GM12878 (cell line): ENCODE measurements at regions not wholly inside any gene's neighbourhood (a gene's known extent, or its start where the extent isn't known, plus 50 kb on each side); places are given as distances from the start of the nearest gene placed in this dataset.

ENCODE experiments used
- CEBPB ChIP-seq, 2 experiments: fragments of 150-350 bp in 1 of 2; IDR thresholded peaks; 2 replicates each; pipeline ENCODE4 v1.6.1; 2012 to 2014; ENCODE audit warnings: low read depth in 2 of 2, low read length in 2 of 2, borderline replicate concordance in 1 of 2, inconsistent platforms in 1 of 2
- CREM ChIP-seq: IDR thresholded peaks from 2 replicates; pipeline ENCODE4 v1.6.1; 2014; ENCODE audit warnings: antibody characterized with exemption, low read depth
- CUX1 ChIP-seq: IDR thresholded peaks from 2 replicates; pipeline ENCODE4 v1.6.1; 2012; ENCODE audit warnings: improper control_type of control experiment, low read depth, low read length; ENCODE audit not compliant: insufficient replicate concordance
- ELK1 ChIP-seq: IDR thresholded peaks from 2 replicates; pipeline ENCODE4 v1.6.1; 2012; ENCODE audit warnings: low read depth, low read length, improper control_type of control experiment
- ESRRA ChIP-seq: IDR thresholded peaks from 2 replicates; pipeline ENCODE4 v1.6.1; 2012; ENCODE audit warnings: mild to moderate bottlenecking, low read length, improper control_type of control experiment
- FOXK2 ChIP-seq: fragments of 450-650 bp; IDR thresholded peaks from 2 replicates; pipeline ENCODE4 v1.6.1; 2017; ENCODE audit warnings: mild to moderate bottlenecking, moderate library complexity
- HCFC1 ChIP-seq: fragments of 150-350 bp; IDR thresholded peaks from 2 replicates; pipeline ENCODE4 v1.6.1; 2014; ENCODE audit warnings: low read length
- HDAC2 ChIP-seq: fragments of 200-600 bp; sonication (generic); IDR thresholded peaks from 2 replicates; pipeline ENCODE4 v1.6.1; 2017
- IKZF1 ChIP-seq: fragments of 450-650 bp; conservative IDR thresholded peaks from 2 replicates; pipeline ENCODE4 v1.6.1; 2017; ENCODE audit warnings: antibody characterized with exemption, mild to moderate bottlenecking
- IKZF2 ChIP-seq, 2 experiments: fragments of 450-650 bp; IDR thresholded peaks; 2 replicates each; pipeline ENCODE4 v1.6.1; 2017; ENCODE audit warnings: mild to moderate bottlenecking in 2 of 2, moderate library complexity in 2 of 2
- KDM1A ChIP-seq: fragments of 200-600 bp; sonication (generic); IDR thresholded peaks from 2 replicates; pipeline ENCODE4 v1.6.1; 2016; ENCODE audit warnings: borderline replicate concordance
- KLF5 ChIP-seq: fragments of 450-650 bp; IDR thresholded peaks from 2 replicates; pipeline ENCODE4 v1.6.1; 2014; ENCODE audit warnings: mild to moderate bottlenecking; ENCODE audit not compliant: partially characterized antibody
- MAX ChIP-seq: IDR thresholded peaks from 2 replicates; pipeline ENCODE4 v1.6.1; 2012; ENCODE audit warnings: low read depth, low read length, improper control_type of control experiment
- MTA2 ChIP-seq: fragments of 450-650 bp; IDR thresholded peaks from 2 replicates; pipeline ENCODE4 v1.6.1; 2016; ENCODE audit warnings: low read depth, mild to moderate bottlenecking, moderate library complexity
- MTA3 ChIP-seq: IDR thresholded peaks from 2 replicates; pipeline ENCODE4 v1.6.1; 2012; ENCODE audit warnings: low read length, inconsistent platforms, borderline replicate concordance
- NBN ChIP-seq: fragments of 450-650 bp; IDR thresholded peaks from 2 replicates; pipeline ENCODE4 v1.6.1; 2016
- NKRF ChIP-seq: fragments of 450-650 bp; conservative IDR thresholded peaks from 2 replicates; pipeline ENCODE4 v1.6.1; 2017; ENCODE audit warnings: mild to moderate bottlenecking, moderate library complexity
- NRF1 ChIP-seq: conservative IDR thresholded peaks from 2 replicates; pipeline ENCODE4 v1.6.1; 2011; ENCODE audit warnings: mild to moderate bottlenecking, low read depth, low read length, improper control_type of control experiment
- PKNOX1 ChIP-seq: fragments of 450-650 bp; IDR thresholded peaks from 2 replicates; pipeline ENCODE4 v1.6.1; 2016; ENCODE audit warnings: mild to moderate bottlenecking
- SIX5 ChIP-seq: IDR thresholded peaks from 2 replicates; pipeline ENCODE4 v1.6.1; 2011; ENCODE audit warnings: mild to moderate bottlenecking, low read depth, low read length, moderate library complexity; ENCODE audit not compliant: severe bottlenecking
- SMAD1 ChIP-seq: fragments of 450-650 bp; IDR thresholded peaks from 2 replicates; pipeline ENCODE4 v1.6.1; 2018; ENCODE audit warnings: mild to moderate bottlenecking, low read depth; ENCODE audit not compliant: partially characterized antibody
- SMC3 ChIP-seq: IDR thresholded peaks from 2 replicates; pipeline ENCODE4 v1.6.1; 2011; ENCODE audit warnings: low read length, improper control_type of control experiment, borderline replicate concordance
- TARDBP ChIP-seq: IDR thresholded peaks from 2 replicates; pipeline ENCODE4 v1.6.1; 2016; ENCODE audit warnings: borderline replicate concordance
- ZNF217 ChIP-seq: fragments of 450-650 bp; IDR thresholded peaks from 2 replicates; pipeline ENCODE4 v1.6.1; 2017; ENCODE audit warnings: antibody characterized with exemption, mild to moderate bottlenecking

- TF ChIP-seq ELK1, result no peak
- TF ChIP-seq MTA3, result peak; percentile 66; the same call in 1 of the 2 replicates
- TF ChIP-seq IKZF2 (IDR thresholded peaks at IDR 0.05), result peak; percentile 63 to 71; a peak in 3 of 4 replicates
- no peak for TF ChIP-seq PKNOX1
- TF ChIP-seq SMC3, result no peak
- TF ChIP-seq NKRF, result no peak
- TF ChIP-seq HDAC2, result no peak
- TF ChIP-seq CEBPB (IDR thresholded peaks at IDR 0.05; ENCODE audit: borderline replicate concordance in 1 of 2, low read depth in 2 of 2, low read length in 2 of 2), result no peak
- peak; percentile 37; the same call in 1 of the 2 replicates for TF ChIP-seq CREM
- no peak for TF ChIP-seq ESRRA
- TF ChIP-seq SIX5, result no peak
- peak; percentile 78 for TF ChIP-seq IKZF1
- no peak for TF ChIP-seq KDM1A
- no peak for TF ChIP-seq HCFC1
- TF ChIP-seq KLF5, result no peak
- TF ChIP-seq ZNF217, result no peak
- no peak for TF ChIP-seq CUX1
- TF ChIP-seq SMAD1, result no peak
- TF ChIP-seq FOXK2, result no peak
- no peak for TF ChIP-seq NRF1
- no peak for TF ChIP-seq TARDBP
- TF ChIP-seq MTA2, result peak; percentile 63
- TF ChIP-seq MAX, result no peak
- peak; percentile 67; the same call in 1 of the 2 replicates for TF ChIP-seq NBN
These were observed 192.6 kb upstream of the RASA1 start (continued) for GRCh38 chr5:87074934-87075541.
